Cardiac muscle cell (in vitro differentiated cells and primary cell): ENCODE measurements at regions not wholly inside any gene's neighbourhood (a gene's known extent, or its start where the extent isn't known, plus 50 kb on each side); places are given as distances from the start of the nearest gene placed in this dataset.

Experiments used
- DNase-seq, 2 donors: peaks; one replicate each; pipeline versions ENCODE4 v3.0.0 to v3.0.0-alpha.2; 2010 to 2017; ENCODE audit warnings: low read depth in 1 of 2, low spot score in 1 of 2
- H3K27ac ChIP-seq: fragments of 200-600 bp; sonication (generic); 2 replicates; pipeline ENCODE4 v1.5.1; 2016
- H3K27me3 ChIP-seq: fragments of 200-600 bp; sonication (generic); 2 replicates; pipeline ENCODE4 v1.6.0; 2016; ENCODE audit warnings: control low read depth
- H3K36me3 ChIP-seq: fragments of 200-600 bp; sonication (generic); 2 replicates; pipeline ENCODE4 v1.5.1; 2016; ENCODE audit warnings: control low read depth
- H3K4me1 ChIP-seq: fragments of 200-600 bp; sonication (generic); 2 replicates; pipeline ENCODE4 v1.8.1; 2017; ENCODE audit warnings: low read depth, mild to moderate bottlenecking, mixed run types
- H3K4me3 ChIP-seq: fragments of 200-600 bp; sonication (generic); 2 replicates; pipeline ENCODE4 v1.5.1; 2016; ENCODE audit warnings: mild to moderate bottlenecking
- H3K9me3 ChIP-seq: fragments of 200-600 bp; sonication (generic); 2 replicates; pipeline ENCODE4 v1.5.1; 2017; ENCODE audit warnings: low read depth, mild to moderate bottlenecking, control low read depth
- CTCF ChIP-seq: IDR thresholded peaks from 2 replicates; pipeline ENCODE4 v1.5.1; 2012; ENCODE audit warnings: low read depth, mild to moderate bottlenecking, low read length

- H3K27me3 ChIP-seq: no peaks in the 10 kb centered on the region
- peak overlapping the region; percentile 79 for H3K27ac ChIP-seq
- TF ChIP-seq CTCF: no peak
- H3K4me3 ChIP-seq: peak overlapping the region; percentile 14
- H3K9me3 ChIP-seq: no peaks in the 10 kb centered on the region
- H3K4me1 ChIP-seq: peaks cover 32% of the 10 kb centered on the region
- DNase-seq: peak; percentile 90 to 96
- H3K36me3 ChIP-seq: no peaks in the 10 kb centered on the region
Observed at GRCh38 chr6:37102299-37103168, 67.4 kb upstream of the PIM1 start.

DNA sequence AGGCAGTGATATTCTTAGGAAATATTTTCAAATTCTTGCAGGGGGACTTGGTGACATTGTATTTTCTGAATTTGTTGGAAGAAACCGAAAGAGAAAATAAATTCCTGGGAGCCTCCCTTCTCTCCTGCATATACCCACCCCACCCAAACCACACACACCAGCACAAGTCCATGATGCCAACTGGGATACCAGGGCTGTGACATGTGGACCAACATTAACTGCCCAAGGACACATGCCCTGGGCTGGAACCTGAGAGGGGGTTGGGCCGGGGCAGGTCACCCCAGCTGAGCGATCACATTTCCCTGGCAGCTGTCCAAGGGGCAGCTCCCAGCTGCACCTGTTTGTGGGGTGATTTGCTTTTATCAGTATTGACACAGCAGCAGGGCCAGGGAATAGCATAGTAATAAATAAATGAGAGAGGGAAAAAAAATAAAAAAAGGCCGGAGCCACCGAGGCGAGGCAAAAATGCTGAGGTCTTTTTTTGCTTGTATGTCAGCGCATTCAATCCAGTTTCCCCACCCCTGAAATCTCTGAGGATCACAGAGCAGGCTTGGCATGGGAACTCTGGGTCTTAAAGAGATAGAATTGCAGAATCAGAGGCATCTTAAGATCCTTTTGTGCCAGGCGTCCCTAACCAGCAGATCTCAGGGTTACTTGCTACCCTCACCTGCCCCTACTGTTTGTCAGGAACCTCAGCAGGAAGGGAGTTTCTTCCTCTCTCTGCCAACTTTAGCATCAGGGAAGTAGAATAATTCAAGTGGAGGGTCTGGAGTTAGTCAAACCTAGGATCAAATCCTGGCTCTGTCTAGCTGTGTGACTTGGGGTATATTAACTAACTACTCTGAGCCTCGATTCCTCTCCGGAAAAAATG is 66.5 kb upstream of the PIM1 start:
- Histone ChIP-seq H3K4me1 (peaks cover 32% of the 10 kb centered on the region), H3K27me3 (no peaks in the 10 kb centered on the region), H3K9me3 (no peaks in the 10 kb centered on the region), H3K36me3 (no peaks in the 10 kb centered on the region), H3K27ac (peak overlapping the region; percentile 79), H3K4me3 (peak overlapping the region; percentile 14)
- DNase-seq: peak in 1 of 2 donors; percentile 53
- TF ChIP-seq CTCF: no peak

DNA sequence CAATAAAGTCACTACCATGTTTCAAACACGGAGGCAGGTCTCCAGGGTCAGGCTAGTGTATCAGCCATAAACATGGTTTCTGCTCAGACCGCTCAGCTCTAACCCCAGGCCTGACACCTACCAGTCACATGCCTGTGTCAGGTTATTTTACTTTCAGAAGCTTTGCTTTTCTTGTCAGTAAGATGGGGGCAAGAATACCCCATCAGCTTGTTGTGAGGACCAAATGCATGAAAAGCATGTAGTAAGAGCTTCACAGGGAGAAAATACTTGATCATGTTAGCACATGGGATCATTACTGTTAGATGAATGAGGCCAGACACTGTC is 65.2 kb upstream of the PIM1 start:
- peak overlapping the region; percentile 79 for H3K27ac ChIP-seq
- TF ChIP-seq CTCF: no peak

GRCh38 chr6:37105148-37106050 is 64.6 kb upstream of the PIM1 start:
- no peak for TF ChIP-seq CTCF
- no peak for DNase-seq
- no peak overlapping the region for H3K4me3 ChIP-seq
- no peaks in the 10 kb centered on the region for H3K27me3 ChIP-seq
- no peaks in the 10 kb centered on the region for H3K9me3 ChIP-seq
- no peaks in the 10 kb centered on the region for H3K36me3 ChIP-seq
- peak overlapping the region; percentile 79 for H3K27ac ChIP-seq
- H3K4me1 ChIP-seq: peaks cover 40% of the 10 kb centered on the region

More for the DNA sequence above, 65.2 kb upstream of the PIM1 start:
- H3K36me3 ChIP-seq: no peaks in the 10 kb centered on the region
- H3K4me1 ChIP-seq: peaks cover 34% of the 10 kb centered on the region
- H3K4me3 ChIP-seq: no peak overlapping the region
- no peak for DNase-seq
- no peaks in the 10 kb centered on the region for H3K9me3 ChIP-seq
- H3K27me3 ChIP-seq: no peaks in the 10 kb centered on the region

GRCh38 chr6:37106051-37106363 is 63.9 kb upstream of the PIM1 start:
- Histone ChIP-seq H3K27me3 (no peaks in the 10 kb centered on the region), H3K36me3 (no peaks in the 10 kb centered on the region), H3K9me3 (no peaks in the 10 kb centered on the region), H3K4me1 (peaks cover 40% of the 10 kb centered on the region), H3K27ac (no peak overlapping the region), H3K4me3 (no peak overlapping the region)
- TF ChIP-seq CTCF: no peak
- DNase-seq: no peak
